Astrocyte (in vitro differentiated cells and primary cell): ENCODE measurements at regions not wholly inside any gene's neighbourhood (a gene's known extent, or its start where the extent isn't known, plus 50 kb on each side); places are given as distances from the start of the nearest gene placed in this dataset.
"Not testable (repeated sequence)": the region's sequence is repeated elsewhere in the genome, so short reads cannot be mapped to it uniquely, and the experiment has no call there.

Experiments used
- DNase-seq: peaks from one replicate; pipeline ENCODE4 v3.0.0-alpha.2; 2010; ENCODE audit warnings: low read depth
- FAIRE-seq: peaks from 2 replicates; lab custom pipeline; 2011; peaks lifted over from hg19 to GRCh38; lab: Jason Lieb, UNC
- H2AFZ ChIP-seq: 2 replicates; pipeline ENCODE4 v1.6.0; 2012; ENCODE audit warnings: low read depth, low read length, inconsistent platforms
- H3K27ac ChIP-seq: 2 replicates; pipeline ENCODE4 v1.5.1; 2011; ENCODE audit warnings: low read depth, low read length, inconsistent platforms
- H3K27me3 ChIP-seq: 2 replicates; pipeline ENCODE4 v1.6.0; 2011; ENCODE audit warnings: low read length, inconsistent platforms; ENCODE audit not compliant: insufficient read depth
- H3K36me3 ChIP-seq: 2 replicates; pipeline ENCODE4 v1.5.1; 2011; ENCODE audit warnings: low read length, inconsistent platforms; ENCODE audit not compliant: insufficient read depth
- H3K4me1 ChIP-seq: 2 replicates; pipeline ENCODE4 v1.5.1; 2011; ENCODE audit warnings: low read length, inconsistent platforms; ENCODE audit not compliant: insufficient read depth
- H3K4me2 ChIP-seq: 2 replicates; pipeline ENCODE4 v1.6.0; 2012; ENCODE audit warnings: low read length, inconsistent platforms
- H3K4me3 ChIP-seq: 2 replicates; pipeline ENCODE4 v1.5.1; 2011; ENCODE audit warnings: low read depth, mild to moderate bottlenecking, low read length, inconsistent platforms; ENCODE audit not compliant: insufficient read depth
- H3K79me2 ChIP-seq: 2 replicates; pipeline ENCODE4 v1.6.0; 2012; ENCODE audit warnings: mild to moderate bottlenecking, low read length, inconsistent platforms; ENCODE audit not compliant: insufficient read depth
- H3K9ac ChIP-seq: 2 replicates; pipeline ENCODE4 v1.6.0; 2012; ENCODE audit warnings: mild to moderate bottlenecking, low read length, inconsistent platforms
- H3K9me3 ChIP-seq: 2 replicates; pipeline ENCODE4 v1.5.1; 2012; ENCODE audit warnings: low read depth, mild to moderate bottlenecking, low read length, inconsistent platforms; ENCODE audit not compliant: insufficient read depth
- H4K20me1 ChIP-seq: 2 replicates; pipeline ENCODE4 v1.6.0; 2012; ENCODE audit warnings: low read length, inconsistent platforms; ENCODE audit not compliant: insufficient read depth
- H3K27ac Mint-ChIP-seq: one replicate; pipeline ENCODE4 v1.8.0; 2021; ENCODE audit warnings: mild to moderate bottlenecking, mixed read lengths; ENCODE audit not compliant: unreplicated experiment
- H3K27me3 Mint-ChIP-seq: one replicate; pipeline ENCODE4 v1.8.0; 2021; ENCODE audit warnings: low read depth, mixed read lengths; ENCODE audit not compliant: unreplicated experiment
- H3K36me3 Mint-ChIP-seq: one replicate; pipeline ENCODE4 v1.8.0; 2021; ENCODE audit warnings: low read depth, mixed read lengths; ENCODE audit not compliant: unreplicated experiment
- H3K4me1 Mint-ChIP-seq: one replicate; pipeline ENCODE4 v1.8.0; 2021; ENCODE audit warnings: low read depth, mixed read lengths; ENCODE audit not compliant: unreplicated experiment
- H3K4me3 Mint-ChIP-seq: one replicate; pipeline ENCODE4 v1.8.0; 2021; ENCODE audit warnings: mild to moderate bottlenecking, moderate library complexity, mixed read lengths; ENCODE audit not compliant: unreplicated experiment
- H3K9me3 Mint-ChIP-seq: one replicate; pipeline ENCODE4 v1.8.0; 2021; ENCODE audit warnings: mild to moderate bottlenecking, mixed read lengths; ENCODE audit not compliant: unreplicated experiment
- CTCF ChIP-seq: IDR thresholded peaks from 2 replicates; pipeline ENCODE4 v1.5.1; 2011; ENCODE audit warnings: low read depth, mild to moderate bottlenecking, inconsistent platforms, low read length, moderate library complexity; ENCODE audit not compliant: insufficient read depth
- EZH2 ChIP-seq: IDR thresholded peaks from 2 replicates; pipeline ENCODE4 v1.6.1; 2012; ENCODE audit warnings: mild to moderate bottlenecking, low read length, inconsistent platforms; ENCODE audit not compliant: insufficient read depth

- no peak overlapping the region for H3K9ac ChIP-seq
- Mint-ChIP-seq H3K4me3 (no peak overlapping the region), H3K4me1 (no peaks in the 10 kb centered on the region), H3K36me3 (no peaks in the 10 kb centered on the region), H3K27me3 (peaks cover 1% of the 10 kb centered on the region), H3K9me3 (no peaks in the 10 kb centered on the region), H3K27ac (no peak overlapping the region)
- H4K20me1 ChIP-seq, result no peaks in the 10 kb centered on the region
- H3K36me3 ChIP-seq, result no peaks in the 10 kb centered on the region
- no peak overlapping the region for H3K4me2 ChIP-seq
- no peaks in the 10 kb centered on the region for H3K79me2 ChIP-seq
- H3K4me1 ChIP-seq, result no peaks in the 10 kb centered on the region
- no peak overlapping the region for H3K4me3 ChIP-seq
- no peak for TF ChIP-seq EZH2
- no peak for TF ChIP-seq CTCF
- H3K9me3 ChIP-seq, result no peaks in the 10 kb centered on the region
- H3K27me3 ChIP-seq, result no peaks in the 10 kb centered on the region
- H2AFZ ChIP-seq, result no peak overlapping the region
- no peak overlapping the region for H3K27ac ChIP-seq
- DNase-seq, result no peak
- no peak for FAIRE-seq
Observed at GRCh38 chr18:59795882-59796281, 98.7 kb upstream of the CCBE1 start.

- Mint-ChIP-seq H3K4me1 (peaks cover 14% of the 10 kb centered on the region), H3K4me3 (no peak overlapping the region), H3K27me3 (peaks cover 1% of the 10 kb centered on the region), H3K9me3 (no peaks in the 10 kb centered on the region), H3K36me3 (no peaks in the 10 kb centered on the region), H3K27ac (no peak overlapping the region)
- FAIRE-seq, result no peak
- Histone ChIP-seq H4K20me1 (no peaks in the 10 kb centered on the region), H3K4me1 (peaks cover 12% of the 10 kb centered on the region), H3K79me2 (no peaks in the 10 kb centered on the region), H3K4me3 (no peak overlapping the region), H3K9ac (no peak overlapping the region), H3K4me2 (no peak overlapping the region), H3K9me3 (no peaks in the 10 kb centered on the region), H3K27ac (no peak overlapping the region), H3K36me3 (no peaks in the 10 kb centered on the region), H3K27me3 (no peaks in the 10 kb centered on the region), H2AFZ (no peak overlapping the region)
- TF ChIP-seq CTCF, result no peak
- TF ChIP-seq EZH2, result no peak
- DNase-seq, result no peak
Observed at GRCh38 chr18:59792353-59792752, 95.1 kb upstream of the CCBE1 start.

- not testable (repeated sequence) for DNase-seq, H3K9me3 Mint-ChIP-seq
Observed at GRCh38 chr18:59790346-59790936, 93.2 kb upstream of the CCBE1 start.

More at GRCh38 chr18:59790346-59790936, 93.2 kb upstream of the CCBE1 start:
- not testable (repeated sequence) for H3K27me3 Mint-ChIP-seq, H3K36me3 Mint-ChIP-seq, H3K9me3 ChIP-seq, FAIRE-seq, H2AFZ ChIP-seq, H3K79me2 ChIP-seq, H3K27ac Mint-ChIP-seq, H3K27ac ChIP-seq, H3K27me3 ChIP-seq, H3K4me2 ChIP-seq, H3K36me3 ChIP-seq, H3K4me3 Mint-ChIP-seq, H3K4me3 ChIP-seq, H3K9ac ChIP-seq, H4K20me1 ChIP-seq
- H3K4me1 ChIP-seq, result peaks cover 12% of the 10 kb centered on the region
- H3K4me1 Mint-ChIP-seq, result peaks cover 14% of the 10 kb centered on the region
